GM12878 (cell line): ENCODE measurements at regions not wholly inside any gene's neighbourhood (a gene's known extent, or its start where the extent isn't known, plus 50 kb on each side); places are given as distances from the start of the nearest gene placed in this dataset.

Experiments
- ATF3 ChIP-seq: IDR thresholded peaks from 2 replicates; pipeline ENCODE4 v1.6.1; 2011; ENCODE audit warnings: low read depth, mild to moderate bottlenecking, low read length, moderate library complexity, borderline replicate concordance; ENCODE audit errors: extremely low read depth
- CHD1 ChIP-seq: IDR thresholded peaks from 2 replicates; pipeline ENCODE4 v1.6.1; 2012; ENCODE audit warnings: low read depth, low read length, improper control_type of control experiment
- HDGF ChIP-seq: fragments of 450-650 bp; IDR thresholded peaks from 2 replicates; pipeline ENCODE4 v1.6.1; 2016; ENCODE audit warnings: antibody characterized with exemption
- NFYB ChIP-seq: IDR thresholded peaks from 2 replicates; pipeline ENCODE4 v1.6.1; 2011; ENCODE audit warnings: low read depth, mild to moderate bottlenecking, low read length, improper control_type of control experiment, moderate library complexity; ENCODE audit not compliant: insufficient read depth
- POLR2A ChIP-seq: IDR thresholded peaks from 2 replicates; pipeline ENCODE4 v1.6.1; 2011; ENCODE audit warnings: low read depth, mild to moderate bottlenecking, low read length
- RAD21 ChIP-seq: IDR thresholded peaks from 2 replicates; pipeline ENCODE4 v1.6.1; 2011; ENCODE audit warnings: mild to moderate bottlenecking, low read depth, low read length, moderate library complexity; ENCODE audit not compliant: insufficient read depth
- YY1 ChIP-seq: IDR thresholded peaks from 2 replicates; pipeline ENCODE4 v1.6.1; 2011; ENCODE audit warnings: low read depth, mild to moderate bottlenecking, low read length
- TF ChIP-seq, protein P1 (sequence below), 3 experiments: IDR thresholded peaks in 2 of 3; conservative IDR thresholded peaks in 1 of 3; 2 replicates each; pipeline ENCODE4 v1.5.1; 2011; ENCODE audit warnings: low read depth in 3 of 3, low read length in 3 of 3, mild to moderate bottlenecking in 3 of 3, control low read depth in 2 of 3, moderate library complexity in 2 of 3, inconsistent platforms in 1 of 3, mixed read lengths in 1 of 3; ENCODE audit not compliant: control insufficient read depth in 2 of 3, insufficient read depth in 1 of 3; ENCODE audit errors: extremely low read depth in 1 of 3

DNA sequence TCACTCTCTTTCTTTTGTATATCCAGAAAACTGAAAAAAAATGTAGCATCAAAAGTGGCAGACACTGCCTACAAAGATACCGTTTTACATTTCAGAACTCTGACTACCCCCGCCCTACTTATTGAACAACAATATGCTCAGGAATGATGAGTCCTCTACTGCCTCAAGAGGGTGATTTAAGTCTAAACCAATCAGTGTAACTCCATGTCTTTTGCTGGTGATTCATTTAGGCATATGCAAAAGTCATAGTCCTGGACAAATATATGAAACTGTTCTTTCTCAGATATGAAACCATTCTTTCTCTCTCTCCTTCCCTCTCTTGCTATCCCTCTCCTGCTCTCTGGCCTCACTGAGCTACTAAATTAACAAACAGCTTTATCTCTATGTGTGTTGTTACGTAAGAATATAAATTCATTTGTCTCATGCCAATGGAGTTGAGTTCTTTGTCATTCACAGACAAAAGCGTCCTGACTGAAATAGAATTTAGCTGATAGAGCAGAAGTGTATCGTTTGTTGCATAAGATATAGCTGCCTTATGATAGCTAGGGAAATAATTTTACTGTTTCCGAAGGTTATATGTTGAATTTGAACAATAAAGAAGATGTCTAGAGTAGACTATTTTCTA, 133.7 kb upstream of the OSTN start:
- TF ChIP-seq, protein P1, sequence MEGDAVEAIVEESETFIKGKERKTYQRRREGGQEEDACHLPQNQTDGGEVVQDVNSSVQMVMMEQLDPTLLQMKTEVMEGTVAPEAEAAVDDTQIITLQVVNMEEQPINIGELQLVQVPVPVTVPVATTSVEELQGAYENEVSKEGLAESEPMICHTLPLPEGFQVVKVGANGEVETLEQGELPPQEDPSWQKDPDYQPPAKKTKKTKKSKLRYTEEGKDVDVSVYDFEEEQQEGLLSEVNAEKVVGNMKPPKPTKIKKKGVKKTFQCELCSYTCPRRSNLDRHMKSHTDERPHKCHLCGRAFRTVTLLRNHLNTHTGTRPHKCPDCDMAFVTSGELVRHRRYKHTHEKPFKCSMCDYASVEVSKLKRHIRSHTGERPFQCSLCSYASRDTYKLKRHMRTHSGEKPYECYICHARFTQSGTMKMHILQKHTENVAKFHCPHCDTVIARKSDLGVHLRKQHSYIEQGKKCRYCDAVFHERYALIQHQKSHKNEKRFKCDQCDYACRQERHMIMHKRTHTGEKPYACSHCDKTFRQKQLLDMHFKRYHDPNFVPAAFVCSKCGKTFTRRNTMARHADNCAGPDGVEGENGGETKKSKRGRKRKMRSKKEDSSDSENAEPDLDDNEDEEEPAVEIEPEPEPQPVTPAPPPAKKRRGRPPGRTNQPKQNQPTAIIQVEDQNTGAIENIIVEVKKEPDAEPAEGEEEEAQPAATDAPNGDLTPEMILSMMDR (IDR thresholded peaks at IDR 0.05 in 2 of 3, conservative IDR thresholded peaks at IDR 0.05 in 1 of 3; ENCODE audit: control insufficient read depth in 2 of 3, extremely low read depth in 1 of 3, insufficient read depth in 1 of 3, low read depth in 3 of 3, low read length in 3 of 3) = no peak
- TF ChIP-seq RAD21 = no peak
- TF ChIP-seq POLR2A = no peak
- no peak for TF ChIP-seq YY1
- TF ChIP-seq ATF3 = no peak
- TF ChIP-seq NFYB = no peak
- TF ChIP-seq CHD1 = no peak
- TF ChIP-seq HDGF = no peak
